CD4-positive, alpha-beta T cell treated with Interleukin-15 for 1 hour (primary cell): ENCODE measurements at regions not wholly inside any gene's neighbourhood (a gene's known extent, or its start where the extent isn't known, plus 50 kb on each side); places are given as distances from the start of the nearest gene placed in this dataset.

Source experiments
- DNase-seq: peaks from one replicate; pipeline ENCODE4 v3.0.0-alpha.2; 2020

DNA sequence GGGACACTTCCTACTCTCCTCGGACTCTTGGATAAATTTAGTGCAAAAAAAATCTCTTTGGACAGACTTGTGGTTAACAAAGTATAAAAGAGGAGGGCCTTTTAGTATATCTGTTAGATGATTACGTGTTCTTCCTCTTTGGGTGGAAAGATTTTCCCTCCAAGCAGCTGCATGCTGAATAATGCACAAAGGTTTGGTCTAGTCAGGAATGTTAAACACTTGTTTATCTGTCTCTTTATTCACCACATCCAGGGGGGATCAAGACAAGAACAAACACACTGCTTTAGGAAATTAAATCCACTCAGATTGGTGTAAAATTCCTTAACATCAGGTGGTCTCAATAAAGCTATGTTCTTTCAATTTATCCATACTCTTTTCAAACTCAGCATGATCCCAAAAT is 260.9 kb upstream of the CHD6 start:
- DNase-seq = no peak

DNA sequence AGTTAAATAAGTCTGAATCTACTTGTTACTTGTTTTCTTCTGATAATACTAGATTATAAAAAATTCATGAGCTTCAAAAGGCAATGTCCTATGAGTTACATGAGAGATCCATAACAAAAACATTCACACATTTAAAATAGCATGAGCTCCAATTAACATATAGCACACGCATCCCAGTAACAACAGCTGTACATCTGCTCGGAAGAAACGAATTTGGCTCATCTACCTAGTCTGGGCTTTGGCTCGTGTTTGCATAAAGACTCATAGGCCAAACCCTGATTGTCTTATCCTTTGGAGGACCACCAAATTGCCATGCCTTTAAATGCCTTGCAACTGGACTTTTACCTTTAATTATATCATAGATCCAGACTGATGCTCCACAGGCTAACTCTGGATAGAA is 259.7 kb upstream of the CHD6 start:
- DNase-seq = no peak

DNA sequence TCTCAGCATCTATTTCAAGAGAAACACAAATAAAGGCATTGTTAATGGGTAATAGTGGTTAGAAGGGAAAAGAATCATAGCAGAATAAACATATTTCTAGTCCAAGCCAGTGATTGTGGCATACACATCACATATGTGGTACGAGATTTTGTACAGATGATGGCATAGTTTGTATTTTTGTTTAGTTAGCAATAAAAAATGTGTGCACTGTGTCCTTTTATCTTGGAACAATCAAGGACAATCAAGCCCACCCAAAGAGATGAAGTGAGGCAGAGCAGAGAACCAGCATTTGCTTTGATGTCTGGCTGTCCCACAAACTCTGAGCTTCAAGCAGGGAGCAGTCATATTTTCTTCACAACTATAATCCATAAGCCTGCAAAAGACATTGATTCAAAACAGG is 256.5 kb upstream of the CHD6 start:
- no peak for DNase-seq

- no peak for DNase-seq
Observed at GRCh38 chr20:41872930-41873329, 254.8 kb upstream of the CHD6 start.

DNA sequence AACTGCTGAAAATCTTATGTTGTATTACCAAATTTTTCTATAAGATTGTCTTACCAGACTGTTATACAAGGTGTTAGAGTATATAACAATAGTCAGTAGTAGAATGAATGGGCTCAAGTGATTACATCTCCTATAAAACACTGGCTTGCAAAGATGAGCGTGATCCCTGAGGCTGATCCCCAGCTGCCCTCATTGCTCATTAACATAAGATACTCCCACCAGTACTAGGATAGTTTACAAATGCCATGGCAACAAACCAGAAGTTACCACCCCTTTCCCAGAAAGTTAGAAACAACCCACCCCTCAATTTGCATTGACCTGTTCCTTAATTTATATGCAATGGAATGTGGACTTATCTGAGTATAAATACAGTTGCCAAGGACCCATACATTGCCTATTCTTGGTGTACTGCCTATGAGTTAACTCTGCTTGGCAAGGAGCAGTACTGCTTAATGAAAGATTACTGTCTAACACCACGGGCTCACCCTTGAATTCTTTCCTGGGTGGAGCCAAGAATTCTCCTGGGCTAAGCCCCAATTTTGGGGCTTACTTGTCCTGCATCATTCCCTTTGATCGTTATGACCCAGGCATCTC is 252.8 kb upstream of the CHD6 start:
- no peak for DNase-seq

GRCh38 chr20:41869261-41869660 is 251.1 kb upstream of the CHD6 start:
- no peak for DNase-seq

GRCh38 chr20:41865938-41866337 is 247.8 kb upstream of the CHD6 start:
- no peak for DNase-seq

DNA sequence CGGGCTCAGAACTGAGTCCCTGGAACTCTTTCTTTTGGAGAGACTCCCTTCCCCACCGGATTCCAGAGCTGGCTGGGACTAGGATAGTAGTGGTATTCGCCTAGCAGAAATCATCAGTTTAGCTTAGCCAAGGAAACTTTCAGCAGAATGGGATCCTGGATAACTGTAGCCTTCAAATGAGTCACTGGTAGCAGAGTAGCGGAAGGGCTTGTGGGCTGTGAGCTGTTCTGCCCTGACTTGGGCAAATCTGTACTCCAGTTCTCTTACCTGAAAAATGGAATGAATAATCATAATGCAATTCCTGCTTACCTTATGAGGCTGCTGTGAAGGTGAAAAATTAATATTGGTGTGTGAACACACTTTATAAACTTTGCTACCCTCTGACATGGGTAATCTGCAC is 244.3 kb upstream of the CHD6 start:
- no peak for DNase-seq

DNA sequence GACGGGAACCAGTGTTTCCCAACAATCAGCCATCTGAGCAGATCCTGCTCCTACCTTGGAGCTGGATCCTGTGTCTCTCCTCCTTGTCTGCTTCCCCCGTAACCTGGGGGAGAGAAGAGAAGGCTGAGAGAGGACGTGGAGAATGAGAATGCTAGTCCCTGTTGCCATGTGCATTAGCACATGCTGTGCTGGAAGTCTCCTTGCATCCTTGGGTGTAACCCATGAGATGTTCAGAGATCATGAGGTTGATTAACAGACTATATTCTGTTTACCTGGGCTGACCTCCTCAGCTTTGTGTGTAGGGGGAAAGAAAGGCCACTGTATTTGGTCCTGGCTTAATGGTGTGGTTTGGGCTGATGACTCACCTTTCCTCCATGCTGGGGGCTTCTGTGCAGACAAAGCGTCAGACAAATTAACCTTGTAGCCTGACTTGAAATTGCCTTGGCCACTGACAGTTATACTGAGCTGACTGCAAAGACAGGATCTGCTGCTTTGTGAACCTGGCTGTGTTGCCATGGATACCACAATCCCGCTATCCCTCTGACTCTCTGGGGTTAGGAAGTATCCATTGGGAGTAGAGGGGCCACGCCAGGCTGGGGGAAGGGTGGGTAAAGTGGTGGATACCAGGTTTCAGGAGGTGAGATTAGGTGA is 243.7 kb upstream of the CHD6 start:
- DNase-seq = no peak

DNA sequence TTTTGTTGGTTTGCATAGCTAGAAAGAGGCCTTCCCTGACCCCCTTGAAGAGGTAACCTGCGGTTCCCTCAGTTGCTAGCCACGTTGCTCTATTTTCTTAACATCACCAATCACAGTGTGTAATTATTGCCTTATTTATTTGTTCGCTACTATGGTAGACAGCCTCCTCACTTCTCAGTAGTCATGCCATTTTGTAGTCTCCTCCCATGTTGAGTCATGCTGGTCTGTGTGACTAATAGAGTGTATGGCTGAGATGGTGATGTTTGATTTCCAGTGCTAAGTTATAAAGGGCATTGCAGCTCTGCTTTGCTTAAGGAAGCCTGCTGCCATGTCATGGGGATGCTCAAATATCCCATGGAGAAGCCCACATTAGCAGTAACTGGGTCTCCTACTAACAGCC is 236.6 kb upstream of the CHD6 start:
- no peak for DNase-seq

DNA sequence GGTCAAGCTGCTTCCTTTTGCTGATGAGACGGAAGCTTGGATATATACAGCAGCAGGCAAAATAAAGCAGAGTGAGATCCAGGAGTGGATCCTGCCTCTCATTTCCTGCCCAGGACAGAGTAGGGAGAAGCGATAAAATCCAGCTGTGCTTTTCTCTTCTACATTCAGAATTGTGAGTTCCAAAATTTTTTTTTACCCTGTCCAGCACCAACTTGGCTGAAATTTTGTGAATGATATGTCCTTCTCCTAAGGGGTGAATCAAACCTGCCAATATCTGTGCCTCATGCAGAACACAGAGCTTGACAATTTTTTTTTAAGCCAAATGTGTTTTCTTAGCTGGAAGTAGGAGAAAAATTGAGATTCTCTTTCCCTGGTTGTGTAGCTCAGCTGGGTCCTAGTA is 235.6 kb upstream of the CHD6 start:
- no peak for DNase-seq

DNA sequence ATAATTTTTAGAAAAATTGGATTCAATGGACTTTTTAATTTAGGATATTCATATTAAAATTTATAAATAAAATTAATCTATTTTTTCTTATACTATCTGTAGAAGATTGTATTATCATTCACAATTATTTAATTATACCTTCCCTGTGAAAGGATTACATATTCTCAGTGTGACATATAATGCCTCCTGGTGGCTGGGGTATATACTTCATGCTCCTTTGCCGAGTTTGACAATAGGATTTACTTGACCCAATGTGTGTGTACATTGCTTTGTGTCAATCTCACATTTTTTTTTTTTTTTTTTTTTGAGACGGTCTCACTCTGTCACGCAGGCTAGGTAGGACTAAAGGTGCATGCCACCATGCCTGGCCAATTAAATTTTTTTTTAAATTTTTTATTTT is 230.0 kb upstream of the CHD6 start:
- DNase-seq = no peak

DNA sequence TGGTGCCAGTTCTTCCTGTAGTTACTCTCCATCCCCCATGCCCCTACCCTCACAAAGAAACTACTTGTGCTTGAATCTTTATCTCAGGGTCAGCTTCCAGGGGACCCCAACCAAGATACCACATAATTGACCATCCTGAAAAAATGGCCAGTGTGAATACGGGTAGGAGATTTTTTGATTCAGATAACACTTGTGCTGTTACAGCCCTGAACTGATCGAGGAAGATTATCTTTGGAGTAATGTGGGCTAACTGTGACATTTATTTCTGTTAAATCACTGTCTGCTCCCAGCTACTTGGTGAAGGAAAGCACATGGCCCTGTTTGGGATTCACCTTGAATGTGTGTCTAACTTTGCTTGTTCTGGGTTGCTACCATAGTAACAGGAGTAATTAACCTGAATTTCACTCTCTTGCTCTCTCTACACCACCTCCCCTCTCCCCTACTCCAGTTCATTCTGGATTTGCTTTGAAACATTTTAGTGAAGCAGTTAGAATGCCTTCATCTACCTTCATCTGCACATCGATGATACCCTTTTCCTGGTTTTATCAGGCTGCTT is 219.6 kb upstream of the CHD6 start:
- no peak for DNase-seq

GRCh38 chr20:41833739-41834138 is 215.6 kb upstream of the CHD6 start:
- DNase-seq = no peak

DNA sequence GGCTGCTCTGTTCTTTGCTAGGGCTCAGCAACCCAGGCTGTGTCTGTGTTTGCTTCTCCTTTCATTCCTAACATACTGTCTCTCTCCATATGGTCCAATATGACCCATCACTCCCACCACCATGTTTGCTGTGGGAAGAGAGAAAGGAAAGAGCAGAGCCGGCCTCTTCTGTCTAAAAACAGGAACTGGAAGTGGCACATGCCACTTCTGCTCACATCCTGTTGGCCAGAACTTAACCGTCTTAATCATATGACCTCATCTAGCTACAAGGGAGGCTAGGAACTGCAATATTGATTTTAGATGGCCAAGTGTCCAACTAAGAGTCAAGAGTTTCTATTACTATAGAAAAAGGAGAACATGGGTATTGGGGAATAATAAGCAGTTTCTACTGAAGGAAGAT is 212.5 kb upstream of the CHD6 start:
- no peak for DNase-seq

GRCh38 chr20:41819436-41819835 is 201.3 kb upstream of the CHD6 start:
- no peak for DNase-seq

- DNase-seq = no peak
Observed at GRCh38 chr20:41818991-41819390, 200.8 kb upstream of the CHD6 start.

GRCh38 chr20:41818369-41818768 is 200.2 kb upstream of the CHD6 start:
- DNase-seq = no peak

DNA sequence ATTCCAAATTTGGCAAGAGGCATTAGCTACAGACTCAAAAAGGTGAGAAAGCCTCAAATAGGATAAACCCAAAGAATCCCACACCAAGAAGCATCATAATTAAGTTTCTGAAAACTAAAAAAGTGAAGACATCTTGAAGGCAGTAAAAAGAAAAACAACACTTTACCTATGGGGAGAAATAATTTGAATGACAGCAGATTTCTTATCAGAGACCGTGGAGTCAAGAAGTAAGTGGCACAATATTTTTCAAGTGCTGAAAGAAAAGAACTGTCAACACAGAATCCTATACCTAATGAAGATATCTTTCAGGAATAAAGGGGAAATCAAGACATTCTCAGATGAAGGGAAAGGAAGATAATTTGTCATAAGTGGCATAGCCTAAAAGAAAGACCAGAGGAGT is 193.3 kb upstream of the CHD6 start:
- no peak for DNase-seq

DNA sequence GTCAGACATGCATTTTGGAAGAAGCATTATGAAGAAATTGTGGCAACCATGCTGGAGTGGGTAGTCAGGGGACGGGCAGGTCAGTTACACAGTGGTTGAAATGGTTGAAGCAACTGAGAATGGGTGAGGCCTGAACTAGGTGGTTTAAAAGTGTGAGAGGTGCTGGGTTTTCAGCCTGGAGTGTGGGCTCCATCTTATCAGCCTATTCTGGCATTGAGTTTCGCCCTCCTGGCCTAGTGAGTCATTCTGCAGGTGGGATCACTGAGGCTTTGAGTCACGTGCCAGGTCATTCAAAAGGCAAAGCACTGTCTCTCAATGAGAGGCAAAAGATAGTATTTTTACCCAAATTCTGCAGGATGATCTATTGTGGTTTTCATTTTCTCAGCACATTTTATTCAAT is 181.9 kb upstream of the CHD6 start:
- DNase-seq = no peak

DNA sequence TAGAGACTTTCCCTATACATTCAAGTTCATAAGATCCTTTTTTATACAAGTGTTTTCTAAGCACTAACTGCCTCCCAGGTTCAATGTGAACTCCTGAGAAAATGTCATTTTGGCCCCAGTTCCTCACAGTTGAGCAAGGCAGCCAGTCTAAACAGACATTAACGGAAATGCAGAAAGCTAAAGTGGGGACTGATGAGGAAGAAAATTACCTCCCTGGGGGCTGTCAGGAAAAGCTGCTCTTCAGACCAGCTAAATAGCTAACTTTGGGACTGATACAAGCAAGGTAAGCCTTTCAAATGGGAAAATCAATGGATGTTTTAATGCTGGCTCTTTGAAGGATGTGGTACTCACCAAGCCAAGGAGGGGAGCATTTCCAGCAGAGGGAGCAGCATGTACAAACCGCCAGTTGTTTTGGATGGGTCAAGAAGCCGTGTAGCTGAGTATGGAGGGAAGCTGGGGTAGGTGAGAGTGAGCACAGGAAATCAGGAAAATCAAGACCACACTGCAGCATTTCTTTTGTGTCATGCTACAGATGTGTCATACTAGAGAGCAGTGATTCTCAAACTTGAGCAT is 180.8 kb upstream of the CHD6 start:
- no peak for DNase-seq

DNA sequence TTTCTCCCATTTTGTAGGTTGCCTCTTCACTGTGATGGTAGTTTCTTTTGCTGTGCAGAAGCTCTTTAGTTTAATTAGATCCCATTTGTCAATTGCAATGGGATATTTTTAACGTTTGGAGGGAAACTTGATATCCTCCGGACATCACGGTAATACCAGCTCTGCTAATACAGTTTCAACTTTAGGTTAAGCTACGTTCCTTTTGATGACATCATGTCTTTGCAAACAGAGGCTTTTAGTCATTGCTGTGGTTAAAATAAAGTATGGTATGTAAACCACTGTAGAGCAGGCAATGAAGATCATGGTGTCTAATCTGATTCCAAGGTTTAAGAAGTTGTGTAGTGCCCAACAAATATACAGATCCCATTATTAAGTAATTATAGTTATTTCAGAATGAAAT is 168.0 kb upstream of the CHD6 start:
- DNase-seq = no peak

DNA sequence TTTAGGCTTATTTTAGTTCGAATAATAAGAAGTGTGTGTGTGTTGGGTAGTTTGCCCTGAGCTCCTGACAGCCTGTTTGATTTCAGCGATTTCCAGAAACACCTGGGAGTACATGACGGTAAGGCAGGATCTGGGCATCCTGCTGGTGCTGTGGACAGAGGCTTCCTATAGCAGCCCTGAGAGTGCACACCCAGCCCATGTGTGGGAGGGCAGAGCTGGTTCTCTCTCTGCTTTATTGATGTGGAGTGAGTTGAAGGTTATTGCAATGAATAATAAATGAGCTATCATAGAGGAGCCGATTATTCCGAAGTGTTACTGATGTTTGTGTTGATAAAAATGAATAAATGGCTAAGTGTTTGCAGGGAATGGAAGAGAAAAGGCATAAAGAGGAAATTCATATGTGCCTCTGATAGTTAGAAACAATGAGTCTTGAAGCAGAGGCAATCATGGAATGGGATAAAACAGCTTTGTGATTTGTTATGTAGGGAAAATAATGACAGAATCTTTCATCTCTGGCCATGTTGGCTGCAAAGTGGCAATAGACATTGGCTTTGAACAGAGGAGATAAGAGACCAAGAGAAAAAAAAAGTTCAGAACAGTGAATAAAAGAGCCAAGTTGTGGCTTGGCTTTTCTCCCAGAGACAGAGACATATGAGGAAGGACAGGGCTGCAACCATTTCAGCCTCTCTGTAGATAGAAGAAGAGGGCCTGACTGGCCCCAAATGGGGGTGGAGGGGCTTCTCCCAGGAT is 166.2 kb upstream of the CHD6 start:
- DNase-seq = no peak
